GM18517 (cell line): ENCODE measurements at regions not wholly inside any gene's neighbourhood (a gene's known extent, or its start where the extent isn't known, plus 50 kb on each side); places are given as distances from the start of the nearest gene placed in this dataset.

ENCODE experiments used
- ATAC-seq: cut with Tn5 transposase; IDR thresholded peaks from one replicate; pipeline ENCODE4 v1.9.1; 2021; ENCODE audit warnings: mild to moderate bottlenecking, moderate library complexity; ENCODE audit not compliant: unreplicated experiment

DNA sequence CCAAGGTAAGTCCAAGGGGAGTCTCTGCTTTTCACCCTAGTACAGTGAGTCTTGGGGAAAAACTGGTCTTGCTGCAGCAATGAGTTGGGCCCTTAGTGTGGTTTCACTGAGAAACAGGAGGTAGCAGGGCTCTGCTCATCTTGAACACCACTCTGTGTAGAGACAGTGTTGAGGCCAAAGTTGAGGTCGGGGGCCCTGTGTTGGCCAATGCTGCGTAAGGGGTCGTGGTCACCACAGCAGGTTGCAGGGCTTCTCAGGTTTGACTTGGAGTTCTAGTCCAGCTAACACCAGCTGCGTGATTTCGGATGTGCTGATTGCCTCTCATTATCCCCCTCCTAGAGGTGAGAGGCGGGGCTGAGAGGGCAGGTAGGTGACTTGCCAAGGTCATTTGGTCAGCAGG, 807.5 kb downstream of the VRK1 start:
- ATAC-seq: no peak

GRCh38 chr14:97618401-97618800, 821.2 kb downstream of the VRK1 start:
- no peak for ATAC-seq

- ATAC-seq: no peak
Measured at GRCh38 chr14:97618917-97619690, 821.9 kb downstream of the VRK1 start.

GRCh38 chr14:97620066-97620465, 822.9 kb downstream of the VRK1 start:
- ATAC-seq: no peak

- no peak for ATAC-seq
Measured at GRCh38 chr14:97624985-97625384, 827.8 kb downstream of the VRK1 start.

DNA sequence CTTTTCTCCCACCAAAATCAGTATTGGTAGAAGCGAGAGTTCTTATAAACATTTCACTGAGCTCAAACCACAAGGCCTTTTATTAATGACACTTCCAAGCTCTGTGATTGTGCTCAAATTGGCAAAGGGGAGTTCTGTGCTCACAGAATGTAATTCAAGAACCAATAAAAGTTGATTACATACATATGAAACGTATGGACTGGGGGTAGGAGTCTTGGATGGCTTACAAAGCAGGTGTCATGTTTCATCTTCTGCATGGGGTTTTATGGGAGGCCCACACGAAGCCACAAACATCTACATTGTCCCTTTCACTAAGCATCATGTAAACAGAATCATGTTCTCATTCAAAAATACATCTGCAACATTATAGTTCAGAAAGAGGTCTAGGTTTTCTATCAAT, 828.3 kb downstream of the VRK1 start:
- no peak for ATAC-seq

DNA sequence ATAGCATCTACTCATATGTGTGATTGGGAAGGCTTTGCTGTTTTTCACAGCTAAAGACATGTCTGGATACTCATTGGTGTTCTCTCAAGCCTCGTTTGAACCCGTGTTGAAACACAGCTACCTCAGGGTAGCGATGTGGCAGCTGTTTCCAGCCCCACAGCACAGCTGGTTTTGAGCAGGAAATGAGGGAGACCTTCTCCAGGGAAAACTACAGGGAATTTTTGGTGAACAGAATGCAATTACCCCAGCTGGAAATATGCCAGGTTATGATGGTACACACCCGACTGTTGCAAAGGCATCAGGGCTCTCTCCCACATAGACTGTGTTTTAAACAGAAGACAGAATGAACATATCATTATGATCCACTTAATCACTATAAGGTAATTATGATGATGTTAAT, 828.9 kb downstream of the VRK1 start:
- ATAC-seq: no peak

GRCh38 chr14:97630249-97630648, 833.1 kb downstream of the VRK1 start:
- ATAC-seq: no peak

GRCh38 chr14:97633131-97633738, 836.1 kb downstream of the VRK1 start:
- ATAC-seq: no peak

GRCh38 chr14:97634751-97635150, 837.6 kb downstream of the VRK1 start:
- ATAC-seq: no peak

GRCh38 chr14:97638864-97639263, 841.7 kb downstream of the VRK1 start:
- ATAC-seq: no peak

- ATAC-seq: no peak
Measured at GRCh38 chr14:97640031-97640430, 842.8 kb downstream of the VRK1 start.

GRCh38 chr14:97641827-97642226, 844.6 kb downstream of the VRK1 start:
- no peak for ATAC-seq

DNA sequence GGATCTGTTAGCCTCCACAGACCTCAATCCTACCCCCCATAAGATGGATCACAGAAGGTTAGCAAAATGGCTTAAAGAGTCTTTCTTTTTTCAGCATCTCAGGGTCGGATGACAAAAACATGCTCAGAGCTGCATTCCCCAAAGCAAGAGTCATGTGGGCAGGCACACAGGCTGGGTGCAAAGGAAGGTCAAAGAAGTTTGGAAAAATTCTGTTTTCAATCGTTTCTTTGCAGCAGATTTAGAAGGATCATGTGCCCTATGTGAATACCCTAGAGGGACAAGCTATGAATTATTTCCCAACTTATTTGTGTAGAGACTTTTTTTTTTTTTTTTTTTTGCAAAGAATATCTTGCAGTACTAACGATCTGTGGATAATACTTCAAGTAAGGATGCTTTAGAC, 845.4 kb downstream of the VRK1 start:
- ATAC-seq: no peak

DNA sequence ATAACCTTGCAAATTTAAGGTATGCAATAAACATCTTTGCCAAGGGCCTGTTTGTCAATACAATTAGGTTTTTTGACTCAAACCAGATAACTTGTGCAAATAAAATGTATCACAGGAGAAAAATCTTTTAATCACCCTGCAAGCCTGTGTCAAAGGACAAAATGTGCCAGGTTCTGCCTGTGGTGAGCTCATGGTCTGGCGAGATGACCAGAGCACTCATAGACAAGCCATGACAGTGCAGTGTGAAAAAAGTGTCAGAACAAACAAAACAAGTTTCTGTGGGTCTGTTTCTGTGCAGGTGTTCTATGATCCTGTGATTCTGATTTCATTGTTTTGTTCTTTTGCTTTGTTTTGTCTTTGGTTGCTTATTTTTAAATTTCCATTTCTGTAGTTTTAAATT, 847.2 kb downstream of the VRK1 start:
- ATAC-seq: no peak

- no peak for ATAC-seq
Measured at GRCh38 chr14:97649752-97650151, 852.6 kb downstream of the VRK1 start.

DNA sequence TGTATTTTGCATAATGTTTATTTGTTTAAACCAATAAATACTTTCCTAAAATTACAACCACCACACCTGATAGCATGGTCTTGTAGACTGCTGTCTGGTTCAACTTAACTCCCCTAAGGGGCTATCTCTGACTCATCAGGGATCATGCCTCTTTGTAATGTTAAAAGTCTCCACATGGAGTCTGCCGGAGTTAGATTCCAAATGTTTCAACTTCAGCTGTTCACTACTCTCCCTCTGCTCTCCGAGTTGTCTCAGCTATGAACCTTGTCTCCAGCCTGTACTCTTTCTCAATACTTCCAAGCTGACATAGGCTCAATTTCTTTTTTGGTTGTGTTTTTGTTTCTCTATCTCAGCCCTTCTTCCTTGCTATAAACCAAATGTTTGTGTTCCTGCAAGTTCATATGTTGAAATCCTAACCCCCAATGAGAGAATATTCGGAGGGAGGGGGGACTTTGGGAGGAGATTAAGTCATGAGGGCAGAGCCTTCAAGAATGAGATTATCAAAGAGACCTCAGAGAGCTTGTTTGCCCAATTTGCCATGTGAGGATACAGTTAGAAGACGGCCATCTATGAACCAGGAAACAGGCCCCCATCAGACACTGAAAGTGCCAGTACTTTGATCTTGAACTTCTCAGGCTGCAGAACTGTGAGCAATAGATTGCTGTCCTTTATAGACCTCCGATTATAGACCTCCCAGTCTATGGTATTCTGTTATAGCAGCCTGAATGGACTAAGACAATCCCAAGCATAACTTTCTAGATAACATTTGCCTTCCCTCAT, 858.2 kb downstream of the VRK1 start:
- ATAC-seq: no peak

DNA sequence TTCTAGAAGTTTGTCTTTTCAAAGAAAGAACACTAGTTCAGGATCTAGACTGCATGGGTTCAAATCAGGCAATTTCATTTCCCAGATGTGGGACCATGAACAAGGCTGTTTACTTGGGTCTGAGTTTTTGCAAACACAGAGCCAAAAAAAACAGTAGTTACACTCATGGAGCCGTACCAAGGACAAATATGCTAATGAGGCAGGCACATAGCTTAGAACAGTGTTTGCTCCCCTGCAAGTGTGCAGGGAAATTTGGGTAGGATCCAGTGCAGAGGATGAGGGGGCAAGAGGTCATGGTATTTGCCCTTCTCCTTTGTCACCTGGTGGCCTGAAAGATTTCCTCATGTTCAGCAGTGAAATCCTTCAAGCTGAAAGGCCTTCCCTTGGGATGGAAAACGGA, 860.4 kb downstream of the VRK1 start:
- ATAC-seq: no peak

- ATAC-seq: no peak
Measured at GRCh38 chr14:97687944-97688630, 890.9 kb downstream of the VRK1 start.

DNA sequence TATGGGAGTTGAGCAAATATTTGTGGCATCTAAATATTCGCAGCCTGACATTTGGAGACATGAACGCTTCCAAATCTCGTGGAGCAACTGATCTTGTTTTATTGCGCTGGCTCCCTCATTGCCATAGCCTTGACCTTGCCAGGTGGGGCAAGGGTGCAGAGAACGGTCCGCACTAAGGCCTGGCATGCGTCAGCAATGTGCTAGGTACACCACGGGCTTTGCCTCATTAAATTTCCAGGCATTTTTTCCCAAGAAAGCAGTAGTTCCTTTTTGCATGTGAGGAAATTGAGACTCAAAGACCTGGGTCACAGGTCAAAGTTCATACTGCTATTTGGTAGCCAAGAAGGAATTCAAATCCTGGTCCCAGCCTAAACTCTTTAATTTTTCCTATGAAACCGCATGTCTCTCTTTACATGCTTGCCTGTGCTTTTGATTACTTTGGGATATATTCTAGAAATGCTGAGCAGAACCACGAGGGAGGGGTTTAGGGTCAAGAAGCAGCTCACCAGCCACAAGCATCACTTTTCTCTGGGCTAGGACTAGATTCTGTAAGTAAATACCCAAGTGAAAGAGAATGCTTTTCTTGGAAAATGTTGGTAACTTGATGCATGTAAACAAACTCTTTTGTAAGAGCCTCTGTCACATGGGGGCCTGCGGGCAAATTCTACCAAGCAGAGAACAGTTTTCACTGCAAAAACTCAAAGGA, 891.6 kb downstream of the VRK1 start:
- ATAC-seq: no peak

GRCh38 chr14:97692084-97692483, 894.9 kb downstream of the VRK1 start:
- no peak for ATAC-seq
